Activated naive CD4-positive, alpha-beta T cell treated with anti-CD3 and anti-CD28 coated beads, Interleukin-2, amount 50 U/mL, for 16 hours (primary cell): ENCODE measurements at regions not wholly inside any gene's neighbourhood (a gene's known extent, or its start where the extent isn't known, plus 50 kb on each side); places are given as distances from the start of the nearest gene placed in this dataset.
"Not testable (repeated sequence)": the region's sequence is repeated elsewhere in the genome, so short reads cannot be mapped to it uniquely, and the experiment has no call there.

Source experiments
- DNase-seq: peaks from one replicate; pipeline ENCODE4 v3.0.0-alpha.2; 2020

DNA sequence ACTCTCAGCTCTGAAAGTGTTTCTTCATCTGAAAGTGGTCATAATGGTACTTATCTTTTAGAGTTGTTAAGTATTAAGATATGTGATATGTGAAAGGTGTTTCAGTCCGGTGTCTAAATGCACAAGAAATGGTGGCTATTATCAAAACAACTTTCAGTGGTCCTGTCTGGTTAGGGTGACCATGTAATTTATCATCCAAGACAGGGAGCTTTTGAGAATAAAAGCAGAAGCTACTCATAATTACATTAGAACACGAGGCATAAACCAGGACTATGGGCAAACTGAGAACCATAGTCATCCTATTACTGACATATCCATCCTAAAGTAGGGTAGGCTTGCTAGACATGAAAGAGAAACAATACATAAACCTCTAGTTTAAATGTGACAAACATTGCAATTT, 418.1 kb upstream of the SEMA6A start:
- no peak for DNase-seq

DNA sequence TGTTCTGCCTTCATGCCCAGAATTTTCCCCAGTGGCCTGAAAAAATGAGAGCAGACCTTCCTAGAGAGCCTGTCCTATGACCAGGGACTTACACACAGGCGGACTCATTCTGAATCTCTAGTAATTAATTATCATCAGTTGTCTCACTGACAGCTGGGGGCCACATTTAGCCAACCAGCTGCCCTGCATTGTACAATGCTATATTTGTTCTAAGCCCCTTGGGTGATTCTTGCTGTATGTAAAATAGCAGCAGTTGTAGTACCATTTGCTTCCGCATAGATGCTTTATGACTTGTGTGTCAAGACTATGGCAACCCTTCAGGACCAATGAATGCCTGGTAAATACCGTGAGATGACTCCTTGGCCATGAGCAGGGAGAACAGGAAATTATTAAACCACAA, 415.4 kb upstream of the SEMA6A start:
- no peak for DNase-seq

DNA sequence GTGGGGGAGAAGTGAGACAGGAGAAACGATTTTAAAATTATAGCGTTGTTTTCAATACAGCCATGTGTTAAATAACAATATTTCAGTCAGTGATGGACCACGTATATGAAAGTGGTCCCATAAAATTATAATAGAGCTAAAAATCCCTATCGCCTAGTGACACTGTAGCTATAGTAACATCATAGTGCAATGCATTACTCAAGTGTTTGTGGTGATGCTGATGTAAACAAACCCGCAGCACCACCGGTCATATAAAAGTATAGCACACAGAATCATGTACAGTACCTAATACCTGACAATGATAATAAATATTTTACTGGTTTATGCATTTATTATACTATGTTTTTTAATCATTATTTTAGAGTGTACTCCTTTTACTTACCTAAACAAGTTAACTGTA, 407.4 kb upstream of the SEMA6A start:
- no peak for DNase-seq

DNA sequence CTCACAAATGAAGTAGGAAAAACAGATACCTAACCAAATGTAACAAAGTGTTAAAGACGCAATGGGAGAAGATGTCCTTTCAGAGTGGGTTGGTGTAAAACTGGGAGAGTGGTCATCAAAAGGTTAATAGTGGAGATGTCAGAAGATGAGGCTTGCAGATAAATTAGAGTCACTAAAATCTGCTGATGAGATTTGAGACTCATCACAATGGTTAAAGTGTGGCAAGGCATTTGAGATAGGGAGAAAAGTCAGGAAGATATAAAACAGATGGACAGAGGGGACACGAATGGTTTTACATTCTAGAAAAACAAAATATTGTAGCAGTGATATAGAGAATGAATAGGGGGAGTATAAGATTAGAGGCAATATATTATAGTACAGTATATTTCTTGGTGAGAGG, 406.0 kb upstream of the SEMA6A start:
- DNase-seq, result no peak

DNA sequence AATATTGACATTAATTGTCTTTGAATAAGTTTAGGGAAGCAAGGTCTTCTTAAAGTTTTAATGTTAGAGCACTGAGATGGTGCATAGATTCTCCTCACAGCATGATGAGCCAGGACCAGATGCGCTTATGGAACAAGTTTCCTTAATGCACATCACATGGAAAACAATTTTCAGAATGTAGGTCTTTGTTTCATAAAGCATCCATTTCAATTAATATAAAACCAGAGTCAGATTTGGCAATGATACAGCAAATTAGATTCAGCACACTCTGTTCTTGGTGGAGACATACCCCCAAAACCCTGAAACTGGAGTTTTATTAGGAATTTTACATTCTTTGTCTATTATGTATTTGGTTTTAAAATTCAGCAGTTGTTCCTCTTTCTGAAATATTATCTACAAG, 402.1 kb upstream of the SEMA6A start:
- DNase-seq, result no peak

DNA sequence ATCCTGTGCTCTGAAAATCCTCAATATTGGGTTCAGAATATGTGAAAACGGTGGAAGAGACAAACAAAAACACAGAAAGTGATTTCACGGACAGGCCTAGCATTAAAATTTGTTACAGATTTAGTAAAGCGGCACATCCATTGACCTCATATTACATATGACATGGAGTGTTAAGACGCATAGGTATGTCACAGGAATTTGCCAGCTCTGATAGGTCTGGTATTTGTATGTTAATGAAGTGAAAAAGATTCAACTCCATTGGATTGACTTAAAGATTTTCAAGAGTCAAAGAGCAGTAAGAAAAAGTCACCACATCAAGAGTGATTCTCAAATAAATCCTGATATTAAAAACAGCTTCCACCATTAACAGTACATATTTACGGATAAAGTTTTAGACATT, 396.5 kb upstream of the SEMA6A start:
- no peak for DNase-seq

DNA sequence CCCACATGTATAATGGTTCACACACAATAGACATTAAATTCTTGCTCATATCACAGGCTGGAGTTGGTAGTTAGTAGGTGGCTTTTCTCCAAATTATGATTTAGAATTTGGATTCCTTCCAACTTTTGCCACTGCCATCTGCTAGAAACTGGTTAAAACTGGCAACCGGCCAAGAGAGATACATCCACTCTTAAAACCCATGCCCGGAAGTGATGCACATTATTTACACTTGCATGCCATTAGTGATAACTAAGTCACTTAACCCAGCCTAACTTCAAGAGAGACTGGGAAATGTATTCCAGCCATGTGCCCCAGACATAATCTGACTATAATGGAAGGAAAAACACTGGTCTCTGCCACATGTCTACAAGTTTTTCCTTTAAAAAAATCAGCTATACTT, 395.7 kb upstream of the SEMA6A start:
- no peak for DNase-seq

DNA sequence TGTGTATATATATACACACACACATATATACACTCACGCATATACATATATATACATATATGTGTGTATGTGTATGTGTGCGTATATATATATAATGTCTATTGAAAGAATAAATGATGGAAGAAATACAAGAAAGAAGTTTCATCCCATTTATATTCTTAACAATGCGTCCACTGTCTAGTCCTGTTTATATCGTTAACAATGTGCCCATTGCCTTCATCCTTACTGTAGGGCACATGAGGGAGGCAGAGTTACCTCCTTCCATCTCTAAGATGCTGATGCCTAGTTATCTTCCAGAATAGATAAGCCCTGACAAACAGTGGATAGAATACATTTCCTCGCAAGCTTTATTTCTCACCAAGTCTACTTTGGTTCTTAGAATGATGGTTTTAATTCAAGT, 389.8 kb upstream of the SEMA6A start:
- DNase-seq, result no peak

DNA sequence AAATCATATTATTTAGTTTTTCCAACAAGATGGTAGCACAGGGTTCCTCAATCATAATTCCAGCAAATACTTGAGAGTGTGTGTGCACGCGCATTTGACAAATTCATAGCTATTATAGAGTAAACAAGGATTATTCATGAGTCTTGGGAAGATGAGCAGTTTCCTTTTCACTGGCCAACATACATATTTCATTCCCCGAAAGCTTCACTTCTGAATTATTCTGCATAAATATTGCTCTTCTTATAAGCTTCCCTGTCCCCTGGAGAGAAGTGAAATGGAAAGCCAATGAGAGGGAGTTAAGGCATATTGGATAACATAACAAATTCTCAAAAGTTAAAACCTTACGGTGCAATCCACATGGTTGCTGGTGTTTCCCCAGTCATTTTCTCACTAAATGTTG, 386.4 kb upstream of the SEMA6A start:
- DNase-seq, result no peak

DNA sequence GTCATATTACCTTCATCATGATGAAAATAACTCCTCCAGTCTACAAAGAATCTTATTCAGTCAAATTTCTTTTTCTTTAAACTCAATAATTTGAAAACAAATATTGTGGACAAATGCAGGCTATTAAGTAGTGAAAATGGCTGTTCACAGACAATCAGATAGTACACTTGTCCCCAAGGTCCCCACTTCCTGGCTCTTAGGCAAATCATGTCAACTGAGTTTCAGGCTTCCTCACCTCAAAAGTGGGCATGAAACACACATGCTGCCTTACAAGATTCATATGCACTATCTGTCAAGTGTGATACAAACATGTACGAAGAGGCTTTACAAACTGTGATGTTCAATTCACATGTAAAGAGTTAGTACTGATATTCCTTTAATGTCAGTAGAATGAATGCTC, 385.2 kb upstream of the SEMA6A start:
- no peak for DNase-seq

DNA sequence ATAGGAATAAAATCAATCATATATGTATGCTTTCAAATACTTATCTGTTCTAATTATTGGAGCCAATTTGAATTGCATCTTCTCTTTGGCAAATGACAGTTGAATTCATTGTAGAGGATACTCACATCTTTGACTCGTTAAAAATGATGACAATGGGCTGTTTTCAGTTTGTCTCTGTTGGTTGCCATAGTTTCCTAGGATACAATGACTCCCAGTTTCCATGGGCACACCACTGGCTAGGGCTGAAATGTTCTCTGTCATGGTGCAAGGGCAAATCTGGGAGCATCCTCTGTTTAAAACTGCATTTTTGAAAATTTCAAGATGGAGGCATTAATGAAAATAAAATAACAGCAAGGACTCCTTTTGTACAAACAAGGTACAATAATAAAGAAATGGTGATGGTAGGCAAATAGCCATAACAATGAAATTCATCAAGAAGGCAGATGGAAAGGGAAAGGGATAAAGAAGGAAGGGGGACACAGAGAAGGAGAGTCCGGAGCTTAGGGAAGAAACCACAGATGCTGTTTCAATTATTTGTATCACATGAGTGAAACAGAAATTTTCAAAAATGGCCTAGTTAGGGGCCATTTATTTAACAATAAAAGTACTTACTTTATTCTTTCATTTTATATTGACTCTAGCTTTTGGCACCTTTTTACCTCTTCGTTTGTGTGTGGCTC, 378.8 kb upstream of the SEMA6A start:
- DNase-seq, result no peak

DNA sequence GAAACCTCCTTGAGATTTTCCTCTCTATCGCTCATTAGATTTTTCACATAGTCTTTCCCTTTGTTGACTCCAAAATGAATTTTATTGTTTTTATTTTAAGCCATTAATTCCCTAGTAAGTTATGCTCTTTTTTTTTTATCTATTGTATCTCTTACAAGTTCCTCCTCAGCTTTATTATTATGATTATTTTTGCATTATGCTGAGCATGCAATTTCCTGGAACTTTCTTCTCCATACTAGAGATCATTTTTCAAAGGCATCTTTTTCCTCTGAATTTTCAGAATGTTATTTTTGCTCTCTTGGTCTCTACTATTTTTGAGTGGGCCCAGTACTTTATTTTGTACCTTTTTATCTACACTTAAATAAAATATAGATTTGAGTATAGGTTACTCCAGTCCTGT, 376.6 kb upstream of the SEMA6A start:
- no peak for DNase-seq

DNA sequence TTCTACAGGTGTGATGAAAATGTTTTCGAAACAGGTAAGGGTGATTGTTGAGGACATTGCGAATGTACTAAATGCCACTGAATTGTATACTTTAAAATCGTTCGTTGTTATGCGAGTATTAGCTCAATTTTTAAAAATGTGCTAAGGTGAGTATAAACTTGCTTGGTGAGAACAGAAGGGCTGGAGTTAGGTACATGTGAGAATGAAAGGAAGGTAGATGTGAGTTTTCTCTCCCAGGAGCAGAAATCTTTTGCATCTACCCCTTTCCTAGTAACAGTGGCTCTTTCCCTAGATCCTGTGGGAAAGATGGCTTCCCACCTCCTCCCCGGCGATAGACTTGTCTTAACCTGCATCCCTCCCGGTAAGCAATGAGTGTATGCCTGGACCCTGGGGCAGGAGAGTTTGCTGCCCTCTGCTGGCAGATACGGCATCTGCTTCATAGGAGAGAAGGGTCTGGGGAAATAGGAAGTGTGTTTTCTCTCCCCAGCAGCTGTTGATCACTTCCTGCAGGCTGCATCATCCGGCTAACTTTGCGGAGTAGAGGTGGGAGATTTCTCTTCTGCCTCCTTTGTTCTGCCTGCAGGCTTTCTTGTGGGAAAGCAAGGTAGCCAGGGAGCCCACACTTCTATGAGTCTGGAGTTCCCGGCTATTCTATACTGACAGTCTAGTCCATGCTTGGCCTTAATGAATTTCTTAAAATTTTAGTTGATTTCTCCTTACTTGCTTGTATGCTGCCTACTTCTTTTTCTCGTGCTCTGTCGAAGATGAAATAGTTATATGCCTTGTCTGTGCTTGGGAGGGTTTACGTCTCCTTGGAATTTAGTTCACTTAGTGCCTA, 373.3 kb upstream of the SEMA6A start:
- peak; percentile 57 for DNase-seq

DNA sequence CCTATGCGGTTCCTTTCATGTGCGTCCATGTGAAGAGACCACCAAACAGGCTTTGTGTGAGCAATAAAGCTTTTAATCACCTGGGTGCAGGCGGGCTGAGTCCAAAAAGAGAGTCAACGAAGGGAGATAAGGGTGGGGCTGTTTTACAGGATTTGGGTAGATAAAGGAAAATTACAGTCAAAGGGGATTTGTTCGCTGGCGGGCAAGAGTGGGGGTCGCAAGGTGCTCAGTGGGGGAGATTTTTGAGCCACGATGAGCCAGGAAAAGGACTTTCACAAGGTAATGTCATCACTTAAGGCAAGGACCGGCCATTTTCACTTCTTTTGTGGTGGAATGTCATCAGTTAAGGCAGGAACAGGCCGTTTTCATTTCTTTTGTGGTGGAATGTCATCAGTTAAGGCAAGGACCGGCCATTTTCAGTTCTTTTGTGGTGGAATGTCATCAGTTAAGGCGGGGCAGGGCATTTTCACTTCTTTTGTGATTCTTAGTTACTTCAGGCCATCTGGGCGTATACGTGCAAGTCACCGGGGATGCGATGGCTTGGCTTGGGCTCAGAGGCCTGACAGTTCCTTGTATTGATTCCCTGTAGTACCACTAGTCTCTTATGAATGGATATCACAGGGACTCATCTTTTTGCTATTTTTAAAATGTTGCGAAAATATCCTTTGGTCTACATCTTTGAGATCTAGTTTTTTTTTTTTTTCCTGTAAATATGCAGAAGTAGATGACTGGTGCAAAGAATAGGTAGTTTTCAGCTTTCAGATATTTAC, 371.2 kb upstream of the SEMA6A start:
- DNase-seq, result not testable (repeated sequence)

DNA sequence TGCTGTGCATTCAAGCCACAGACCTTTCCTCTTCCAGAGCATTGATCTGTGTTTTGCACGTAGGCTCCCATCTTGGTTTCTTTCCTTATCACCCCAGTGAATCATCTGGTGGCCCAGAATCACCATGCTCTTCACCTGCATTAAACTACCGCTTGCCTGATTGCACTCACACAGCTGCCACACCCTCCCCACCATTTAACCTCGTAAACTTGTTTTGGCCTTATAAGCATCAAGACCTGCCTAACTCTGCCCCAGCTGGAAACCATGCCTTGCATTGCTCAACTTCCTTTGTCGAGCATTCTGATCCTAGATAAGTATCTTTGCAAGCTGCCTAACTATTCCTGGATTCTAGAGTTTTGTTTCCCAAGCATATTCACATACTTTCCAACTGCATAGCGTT, 369.6 kb upstream of the SEMA6A start:
- DNase-seq, result no peak

DNA sequence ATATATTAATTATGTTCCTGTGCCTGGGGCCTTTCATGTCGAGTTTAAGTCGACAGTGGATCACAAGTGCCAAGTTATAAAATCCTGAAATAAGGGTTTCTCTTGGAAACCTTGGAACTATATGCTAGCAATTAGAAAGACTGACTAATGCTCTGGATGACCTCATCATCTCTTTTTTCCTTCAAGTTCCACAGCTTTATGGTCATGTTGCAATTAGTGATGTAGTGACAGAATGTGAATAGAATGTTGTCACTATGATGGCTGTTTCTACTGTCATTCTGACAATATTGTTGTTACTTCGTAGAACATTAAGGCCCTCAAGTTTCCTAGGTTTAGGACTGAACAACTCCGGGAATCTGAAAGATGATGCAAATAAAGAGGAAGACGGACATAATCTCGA, 368.0 kb upstream of the SEMA6A start:
- no peak for DNase-seq

DNA sequence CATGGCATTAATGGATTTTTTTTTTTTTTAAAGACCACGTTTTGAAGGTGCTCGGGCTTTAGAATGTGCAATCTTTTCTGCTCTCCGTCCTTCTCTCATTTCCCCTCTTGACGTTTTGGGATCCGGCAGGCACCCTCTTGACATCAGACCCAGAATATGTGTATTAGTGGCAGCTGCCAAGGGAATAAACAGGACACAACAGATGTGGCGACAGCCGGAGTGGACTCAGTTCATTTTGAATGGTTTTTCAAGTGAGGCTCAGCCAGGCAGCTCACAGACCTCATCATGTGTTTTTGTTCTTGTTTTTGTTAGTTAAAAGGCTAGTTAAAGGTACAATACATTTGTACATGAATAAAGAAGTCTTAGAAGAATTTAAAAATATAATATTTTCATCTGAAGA, 365.0 kb upstream of the SEMA6A start:
- no peak for DNase-seq

DNA sequence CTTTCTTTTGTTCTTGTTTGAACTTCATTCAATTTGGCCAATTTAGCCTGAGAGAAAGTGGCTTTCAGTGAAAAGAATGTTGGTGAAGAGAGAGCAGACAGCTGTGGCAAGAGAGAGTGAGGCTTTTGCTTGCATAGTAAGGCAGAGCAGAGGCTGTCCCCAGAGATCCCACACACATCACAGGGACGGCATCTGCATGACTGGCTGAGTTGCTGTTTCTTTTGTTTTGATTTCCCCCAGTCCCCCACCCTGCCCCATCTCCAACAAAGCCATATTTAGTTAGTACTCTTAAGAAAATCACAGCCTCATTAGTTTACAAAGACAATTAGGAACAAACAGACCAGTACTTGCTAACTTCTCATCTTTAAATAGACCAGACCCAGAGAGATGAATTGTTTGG, 363.9 kb upstream of the SEMA6A start:
- no peak for DNase-seq

DNA sequence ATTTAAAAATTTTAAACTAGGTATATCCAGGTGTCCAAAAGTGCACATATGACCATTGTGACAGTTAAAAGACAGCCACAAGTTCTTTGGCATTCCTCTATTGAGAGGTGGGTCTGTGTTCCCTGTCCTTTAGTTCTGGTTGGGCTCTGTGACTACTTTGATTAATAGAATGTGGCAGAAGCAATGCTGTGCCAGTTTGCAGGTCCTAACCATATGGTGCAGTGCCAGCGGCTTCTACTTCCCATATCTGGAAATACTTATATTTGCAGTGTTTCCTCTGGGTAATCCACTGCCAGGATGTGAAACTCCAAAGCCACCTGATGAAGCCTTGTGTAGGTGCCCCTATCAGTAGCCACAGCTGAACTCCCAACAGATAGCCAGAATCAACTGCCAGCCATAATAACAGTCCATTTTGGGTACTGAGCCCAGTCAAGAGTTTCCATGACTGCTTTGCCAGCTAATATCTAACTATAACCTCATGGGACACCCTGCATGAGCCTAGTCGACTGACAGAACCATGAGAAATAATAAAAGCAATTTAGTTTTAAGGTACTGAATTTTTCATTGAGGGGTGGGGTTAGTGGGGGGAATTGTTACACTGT, 361.0 kb upstream of the SEMA6A start:
- no peak for DNase-seq

DNA sequence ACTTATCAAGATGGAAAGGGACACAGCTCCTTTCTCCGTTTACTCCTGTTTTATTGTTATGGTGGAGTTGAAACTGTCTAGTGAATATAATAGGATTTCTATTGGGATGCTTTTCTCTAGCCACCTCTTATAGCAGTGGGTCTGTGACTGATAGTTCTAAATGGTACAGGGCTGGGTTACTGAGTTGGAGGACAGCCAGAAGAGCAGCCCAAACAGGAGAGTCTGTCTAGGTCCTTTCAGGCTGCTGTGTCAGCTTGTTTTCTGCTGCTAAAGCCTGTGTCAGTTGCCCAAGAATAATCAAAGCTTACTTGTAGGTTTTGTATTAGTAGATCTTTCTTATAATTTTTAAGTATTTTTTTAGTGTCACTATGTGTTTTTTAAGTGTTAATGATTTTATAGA, 356.0 kb upstream of the SEMA6A start:
- DNase-seq, result no peak

DNA sequence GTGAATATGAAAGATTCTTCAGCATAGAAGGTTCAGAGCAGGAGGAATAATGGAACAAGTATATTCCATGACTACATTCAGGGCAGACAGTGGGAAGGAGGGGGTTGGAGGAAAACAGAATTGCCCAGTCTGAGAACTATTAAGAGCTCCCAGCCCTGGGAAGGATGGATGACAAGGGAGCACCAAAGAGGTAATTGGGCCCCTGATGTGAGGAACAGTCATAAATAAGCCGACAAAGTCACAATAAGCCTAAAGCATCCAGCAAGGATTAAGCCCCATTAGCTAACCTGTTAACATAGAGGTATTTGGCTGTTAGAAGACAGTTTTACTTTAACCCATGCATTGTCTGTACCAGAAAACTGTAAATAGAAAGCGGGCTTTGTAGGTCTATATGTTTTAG, 348.7 kb upstream of the SEMA6A start:
- DNase-seq, result no peak

DNA sequence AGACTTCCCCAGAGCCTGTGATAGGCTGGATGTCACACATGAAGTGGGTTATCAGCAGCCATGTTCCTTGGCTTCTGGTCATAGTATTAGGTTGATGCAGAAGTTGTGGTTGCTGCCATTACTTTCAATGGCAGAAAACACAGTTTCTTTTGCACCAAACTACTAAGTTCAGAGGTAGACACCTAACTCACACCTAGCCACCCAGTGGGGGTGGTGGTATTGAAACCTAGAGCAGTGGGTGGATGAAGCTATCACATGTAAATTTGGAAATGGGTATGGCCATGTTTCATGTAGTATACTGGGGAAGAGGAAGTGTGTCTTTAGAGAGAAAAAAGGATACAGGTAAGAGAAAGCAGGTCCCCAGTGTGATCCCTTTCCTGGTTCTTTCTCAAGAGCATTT, 347.9 kb upstream of the SEMA6A start:
- DNase-seq, result no peak

DNA sequence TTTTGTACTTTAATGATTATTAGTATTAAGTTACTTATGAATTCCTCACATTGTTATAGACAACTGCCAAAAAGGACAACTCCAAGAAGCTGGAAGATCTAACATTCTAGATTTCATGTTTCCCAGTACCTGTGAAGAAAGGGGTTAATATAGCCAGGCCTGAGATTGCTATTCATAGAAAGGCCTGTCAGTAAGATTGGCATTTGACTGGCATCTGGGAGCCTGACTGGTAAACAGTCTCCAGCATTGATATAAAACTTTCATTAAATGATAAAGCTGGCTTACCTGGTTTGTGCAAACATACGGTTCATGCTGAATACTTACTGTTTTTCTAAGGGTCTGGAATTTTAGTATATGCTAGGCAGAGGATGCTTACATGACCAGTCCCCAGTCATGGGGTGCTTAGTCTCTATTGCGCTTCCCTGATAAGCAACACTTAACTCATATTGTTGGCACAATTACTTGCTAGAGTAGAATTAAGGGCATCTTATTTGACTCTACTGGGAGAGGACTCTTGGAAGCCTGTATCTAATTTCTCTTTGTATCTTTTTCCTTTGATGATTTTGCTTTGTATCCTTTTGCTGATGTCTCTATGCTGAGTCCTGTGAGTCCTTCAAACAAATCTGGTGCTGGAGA, 340.4 kb upstream of the SEMA6A start:
- DNase-seq, result no peak
